Upper lobe of left lung (tissue), 4 donors: ENCODE measurements at regions not wholly inside any gene's neighbourhood (a gene's known extent, or its start where the extent isn't known, plus 50 kb on each side); places are given as distances from the start of the nearest gene placed in this dataset.

Experiments used
- CTCF ChIP-seq, 6 experiments: fragments of 450-650 bp in 4 of 6; fragments of 200-600 bp in 2 of 6; sonication (generic) in 2 of 6; IDR thresholded peaks; one replicate each; pipeline ENCODE4 v1.5.1; 2016 to 2019; ENCODE audit warnings: antibody characterized with exemption in 6 of 6
- EP300 ChIP-seq, 4 donors: sonication (generic); formaldehyde crosslinking; IDR thresholded peaks; one replicate each; pipeline ENCODE4 v1.5.1; 2017; ENCODE audit warnings: antibody characterized with exemption in 4 of 4, control low read depth in 2 of 4
- POLR2A ChIP-seq, 4 donors: fragments of 450-650 bp; IDR thresholded peaks; one replicate each; pipeline ENCODE4 v1.5.1; 2016 to 2017; ENCODE audit warnings: antibody characterized with exemption in 4 of 4, mild to moderate bottlenecking in 2 of 4
- POLR2AphosphoS5 ChIP-seq, 2 donors: sonication (generic); formaldehyde crosslinking; IDR thresholded peaks; one replicate each; pipeline ENCODE4 v1.5.1; 2017; ENCODE audit warnings: antibody characterized with exemption in 2 of 2

- no peak for TF ChIP-seq CTCF (IDR thresholded peaks at IDR 0.05)
- TF ChIP-seq POLR2A (IDR thresholded peaks at IDR 0.05) = no peak
- no peak for TF ChIP-seq POLR2AphosphoS5 (IDR thresholded peaks at IDR 0.05)
- TF ChIP-seq EP300 (IDR thresholded peaks at IDR 0.05) = no peak
Observed at GRCh38 chr9:88799541-88800328, 191.5 kb upstream of the S1PR3 start.
